ENCODE measurements at regions not wholly inside any gene's neighbourhood (a gene's known extent, or its start where the extent isn't known, plus 50 kb on each side); places are given as distances from the start of the nearest gene placed in this dataset.

DNA sequence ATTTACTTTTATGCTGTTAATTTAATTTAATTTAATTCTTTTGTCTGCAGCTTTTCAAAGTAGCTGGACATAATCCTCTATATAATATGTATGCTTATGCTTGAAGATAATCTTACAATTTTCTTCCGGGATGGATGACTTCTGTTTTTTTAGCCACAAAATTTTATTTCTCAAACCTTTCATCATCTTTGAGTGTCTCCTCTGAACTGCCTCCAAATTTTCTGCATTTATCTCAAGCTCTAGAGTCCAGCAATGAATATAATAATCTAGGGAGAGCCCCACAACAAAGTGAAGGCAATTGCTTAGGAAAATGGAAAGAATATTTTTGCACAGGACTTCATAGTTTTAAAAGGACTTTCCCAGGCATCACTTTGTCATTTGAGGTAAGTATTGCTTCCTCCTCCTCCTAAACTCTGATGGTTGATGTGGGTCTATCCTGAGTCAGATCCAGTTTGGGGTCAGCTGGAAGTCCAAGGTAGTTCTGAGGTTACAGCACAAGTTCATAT lies 53.7 kb upstream of the FAM3C start:
- DNase-seq (ENCODE audit: low spot score), result no peak

DNA sequence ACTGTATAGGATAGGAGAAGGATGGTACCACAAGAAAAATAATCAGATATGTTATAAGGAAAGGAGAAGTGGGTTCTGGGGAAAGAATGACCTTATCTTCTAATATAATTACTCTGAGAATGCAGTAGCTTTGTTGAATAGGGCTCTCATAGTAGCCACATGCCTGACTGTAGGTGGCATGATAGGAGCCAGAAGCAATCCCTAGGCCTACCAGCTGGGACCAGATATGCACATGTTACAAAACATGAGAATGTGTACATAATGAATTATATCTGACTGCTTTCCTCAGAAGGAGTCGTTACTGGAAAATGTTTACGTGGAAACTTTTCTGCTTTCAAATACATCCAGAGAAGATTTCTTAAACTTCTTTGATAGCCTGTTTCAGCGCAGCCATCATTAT lies 53.2 kb upstream of the FAM3C start:
- DNase-seq (ENCODE audit: low spot score), result no peak

- no peak for DNase-seq (ENCODE audit: low spot score)
Observed at GRCh38 chr7:121448429-121448828, 52.3 kb upstream of the FAM3C start.

DNA sequence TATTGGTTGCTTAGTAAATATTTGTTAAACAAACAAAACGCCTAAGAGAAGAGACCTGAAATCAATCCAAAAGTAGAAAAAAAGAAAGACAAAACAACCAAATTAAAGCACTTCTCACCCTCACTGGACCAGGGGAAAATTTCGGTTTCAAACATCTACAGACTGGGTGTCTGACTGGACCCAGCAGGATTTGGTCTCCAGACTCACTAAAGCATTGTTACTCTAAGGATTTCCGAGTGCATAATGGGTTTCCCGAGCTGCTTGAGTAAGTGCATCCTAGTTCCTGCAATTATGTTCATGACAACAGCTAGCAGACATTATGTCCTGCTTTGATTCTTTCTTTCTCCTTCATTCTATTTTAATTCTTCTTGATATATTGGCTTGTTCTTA lies 51.8 kb upstream of the FAM3C start:
- no peak for DNase-seq (ENCODE audit: low spot score)

DNA sequence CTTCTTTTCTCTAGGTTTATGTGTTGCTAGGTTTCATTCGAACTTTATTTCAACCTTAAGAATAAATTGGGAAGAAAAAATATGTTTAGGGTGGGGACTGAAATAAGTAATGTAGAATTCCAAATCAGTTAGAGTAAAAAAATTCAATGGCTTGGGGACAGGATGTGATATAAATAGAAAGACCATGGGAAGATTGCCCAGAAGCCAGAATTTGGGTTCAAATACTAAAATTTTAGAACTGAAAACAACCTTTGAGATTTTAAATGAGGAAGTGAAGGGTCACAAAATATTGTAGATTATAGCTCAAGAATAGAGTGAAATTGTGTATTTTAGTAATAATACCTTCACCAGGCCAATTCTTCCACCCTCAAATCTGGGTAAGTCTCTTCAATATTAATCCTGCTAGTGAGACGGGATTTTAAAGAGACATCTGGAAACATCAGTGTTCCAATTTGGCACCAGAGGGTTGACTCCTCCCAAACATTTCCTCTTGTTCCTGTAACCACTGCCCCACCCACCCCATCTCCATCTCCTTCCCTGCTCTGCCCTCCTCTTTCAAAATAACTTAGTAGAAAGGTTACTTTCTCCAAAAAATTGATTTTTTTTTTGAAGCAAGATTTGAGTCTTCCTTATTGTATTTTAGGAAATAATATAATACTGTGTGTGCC lies 51.3 kb upstream of the FAM3C start:
- DNase-seq (ENCODE audit: low spot score), result no peak

DNA sequence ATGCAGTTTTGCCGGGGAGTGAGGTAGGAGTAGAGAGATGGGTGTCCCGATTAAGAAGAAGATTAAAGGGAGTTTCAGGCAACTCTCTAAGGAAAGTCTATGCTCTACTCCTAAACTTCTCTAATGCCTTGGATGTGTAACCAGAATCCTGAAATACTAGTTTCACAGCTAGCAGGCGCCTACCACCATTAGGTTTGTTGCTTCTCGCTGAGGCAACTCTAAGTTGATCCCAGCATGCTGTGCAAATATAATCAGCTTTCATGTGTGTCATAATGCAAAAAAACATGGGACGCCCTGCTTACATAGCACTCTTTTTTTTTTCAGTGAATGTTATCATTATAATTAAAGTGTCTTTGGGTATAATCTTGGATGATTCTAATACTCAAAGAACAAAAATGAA lies 50.4 kb upstream of the FAM3C start:
- DNase-seq (ENCODE audit: low spot score), result no peak
